CD4-positive, alpha-beta T cell (primary cell): ENCODE measurements at regions not wholly inside any gene's neighbourhood (a gene's known extent, or its start where the extent isn't known, plus 50 kb on each side); places are given as distances from the start of the nearest gene placed in this dataset.

ENCODE experiments used
- ATAC-seq: fragments of 200-7000 bp; cut with Tn5 transposase; one replicate; pipeline ENCODE4 v1.10.0; 2022; ENCODE audit warnings: mild to moderate bottlenecking; ENCODE audit not compliant: poor library complexity
- CTCF ChIA-PET: fragments of 350-600 bp; sonication (Branson Sonifier 250); formaldehyde crosslinking; loops from one replicate; lab custom pipeline; 2021; ENCODE audit warnings: antibody characterized with exemption, inconsistent platforms; lab: Charles Lee
- POLR2A ChIA-PET: fragments of 350-600 bp; sonication (Branson Sonifier 250); formaldehyde crosslinking; loops from one replicate; lab custom pipeline; 2021; ENCODE audit warnings: antibody characterized with exemption, inconsistent platforms; lab: Charles Lee
- DNase-seq, 14 experiments: peaks; one replicate each; pipeline ENCODE4 v3.0.0-alpha.2; 2013 to 2020; ENCODE audit warnings: mixed read lengths in 2 of 14
- H3K27ac ChIP-seq, 2 donors: one replicate each; pipeline versions ENCODE4 v1.5.1 to v1.7.0; 2013; ENCODE audit warnings: low read length in 2 of 2, low read depth in 1 of 2, mild to moderate bottlenecking in 1 of 2
- H3K27me3 ChIP-seq, 2 experiments: 1 replicate in 1 of 2; 2 replicates in 1 of 2; pipeline versions ENCODE4 v1.6.1 to v1.7.0; 2013; ENCODE audit warnings: low read length in 2 of 2, control low read depth in 1 of 2, mild to moderate bottlenecking in 1 of 2, moderate library complexity in 1 of 2; ENCODE audit not compliant: insufficient read depth in 2 of 2, control insufficient read depth in 1 of 2
- H3K36me3 ChIP-seq: one replicate; pipeline ENCODE4 v1.6.1; 2013; ENCODE audit warnings: low read length, control low read depth; ENCODE audit not compliant: insufficient read depth
- H3K4me1 ChIP-seq: one replicate; pipeline ENCODE4 v1.6.1; 2013; ENCODE audit warnings: low read length, control low read depth; ENCODE audit not compliant: insufficient read depth
- H3K4me3 ChIP-seq: one replicate; pipeline ENCODE4 v1.5.1; 2013; ENCODE audit warnings: mild to moderate bottlenecking, low read length, moderate library complexity
- H3K9me3 ChIP-seq, 2 experiments: 1 replicate in 1 of 2; 2 replicates in 1 of 2; pipeline versions ENCODE4 v1.6.1 to v1.7.0; 2013; ENCODE audit warnings: low read length in 2 of 2, mild to moderate bottlenecking in 2 of 2, control low read depth in 1 of 2, moderate library complexity in 1 of 2; ENCODE audit not compliant: control insufficient read depth in 1 of 2, insufficient read depth in 1 of 2
- H3K27ac Mint-ChIP-seq: one replicate; pipeline ENCODE4 v1.8.0; 2020; ENCODE audit warnings: mixed read lengths
- H3K27me3 Mint-ChIP-seq: one replicate; pipeline ENCODE4 v1.8.0; 2021; ENCODE audit warnings: mixed read lengths
- H3K36me3 Mint-ChIP-seq: one replicate; pipeline ENCODE4 v1.8.0; 2021; ENCODE audit warnings: low read depth, mixed read lengths
- H3K4me1 Mint-ChIP-seq: one replicate; pipeline ENCODE4 v1.8.0; 2021; ENCODE audit warnings: low read depth, mixed read lengths
- H3K4me3 Mint-ChIP-seq: one replicate; pipeline ENCODE4 v1.8.0; 2020; ENCODE audit warnings: mild to moderate bottlenecking, mixed read lengths
- H3K9me3 Mint-ChIP-seq: one replicate; pipeline ENCODE4 v1.8.0; 2020; ENCODE audit warnings: mixed read lengths
- intact Hi-C, 2 experiments: fragments of 100-400 bp; cut with DNase I in 1 of 2; cut with micrococcal nuclease in 1 of 2; formaldehyde crosslinking; loops; one replicate each; pipeline versions ENCODE4 v1.15.1 to v1.9.0; 2023 to 2025; cut with DNase I, micrococcal nuclease
- TF ChIP-seq, protein P1 (sequence below): fragments of 200-600 bp; IDR thresholded peaks from one replicate; pipeline ENCODE4 v1.8.0; 2022; ENCODE audit warnings: antibody characterized with exemption, mild to moderate bottlenecking

DNA sequence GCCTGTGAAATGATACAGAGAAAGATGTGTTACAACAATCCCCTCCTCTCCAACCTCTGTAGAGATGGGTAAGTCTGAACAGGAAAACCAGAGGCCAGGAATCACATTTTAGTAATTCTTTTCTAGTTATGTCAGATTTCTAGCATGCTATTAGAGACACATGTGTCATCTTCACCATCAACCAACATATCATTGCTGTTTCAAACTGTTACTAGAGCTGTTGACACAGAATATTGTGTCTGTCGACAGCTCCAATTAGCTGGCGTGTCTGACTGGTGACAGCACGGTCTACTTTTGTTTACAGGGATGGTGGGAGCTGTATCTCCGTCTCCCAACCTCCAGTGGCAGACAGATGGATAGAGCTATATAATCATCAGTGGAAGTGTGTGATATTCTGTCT is 393.2 kb downstream of the SOX2 start:
- Mint-ChIP-seq H3K27ac (no peak overlapping the region), H3K36me3 (no peaks in the 10 kb centered on the region), H3K4me3 (no peak overlapping the region), H3K4me1 (no peaks in the 10 kb centered on the region), H3K27me3 (no peaks in the 10 kb centered on the region), H3K9me3 (peaks cover 17% of the 10 kb centered on the region)
- no peaks in the 10 kb centered on the region for H3K36me3 ChIP-seq
- no peak overlapping the region for H3K4me3 ChIP-seq
- no peak overlapping the region for H3K27ac ChIP-seq
- ATAC-seq (no peak), DNase-seq (no peak)
- intact Hi-C loops = no loop called here
- TF ChIP-seq, protein P1, sequence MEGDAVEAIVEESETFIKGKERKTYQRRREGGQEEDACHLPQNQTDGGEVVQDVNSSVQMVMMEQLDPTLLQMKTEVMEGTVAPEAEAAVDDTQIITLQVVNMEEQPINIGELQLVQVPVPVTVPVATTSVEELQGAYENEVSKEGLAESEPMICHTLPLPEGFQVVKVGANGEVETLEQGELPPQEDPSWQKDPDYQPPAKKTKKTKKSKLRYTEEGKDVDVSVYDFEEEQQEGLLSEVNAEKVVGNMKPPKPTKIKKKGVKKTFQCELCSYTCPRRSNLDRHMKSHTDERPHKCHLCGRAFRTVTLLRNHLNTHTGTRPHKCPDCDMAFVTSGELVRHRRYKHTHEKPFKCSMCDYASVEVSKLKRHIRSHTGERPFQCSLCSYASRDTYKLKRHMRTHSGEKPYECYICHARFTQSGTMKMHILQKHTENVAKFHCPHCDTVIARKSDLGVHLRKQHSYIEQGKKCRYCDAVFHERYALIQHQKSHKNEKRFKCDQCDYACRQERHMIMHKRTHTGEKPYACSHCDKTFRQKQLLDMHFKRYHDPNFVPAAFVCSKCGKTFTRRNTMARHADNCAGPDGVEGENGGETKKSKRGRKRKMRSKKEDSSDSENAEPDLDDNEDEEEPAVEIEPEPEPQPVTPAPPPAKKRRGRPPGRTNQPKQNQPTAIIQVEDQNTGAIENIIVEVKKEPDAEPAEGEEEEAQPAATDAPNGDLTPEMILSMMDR = no peak
- no peaks in the 10 kb centered on the region for H3K27me3 ChIP-seq
- no peaks in the 10 kb centered on the region for H3K4me1 ChIP-seq
- H3K9me3 ChIP-seq = no peaks in the 10 kb centered on the region
- ChIA-PET CTCF (no interaction called here), POLR2A (no interaction called here)

DNA sequence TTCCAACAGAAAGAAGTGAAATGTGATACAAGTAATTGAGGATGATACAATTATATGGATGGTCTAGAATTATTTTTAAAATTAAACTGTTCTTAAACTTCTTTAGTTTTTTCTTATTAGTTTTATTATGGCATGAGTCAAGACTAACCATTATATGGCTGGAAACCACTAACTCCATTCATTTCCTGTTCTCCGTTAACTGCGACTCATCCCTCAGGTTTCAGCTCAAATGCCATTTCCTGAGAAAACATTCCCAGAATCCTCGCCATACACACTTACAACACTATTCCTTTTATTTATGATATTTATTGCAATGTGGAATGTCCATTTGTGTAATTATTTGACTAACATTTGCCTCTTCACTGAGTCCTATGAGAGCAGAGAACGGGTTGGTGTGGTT is 394.1 kb downstream of the SOX2 start:
- no peak overlapping the region for H3K27ac Mint-ChIP-seq
- H3K36me3 ChIP-seq = no peaks in the 10 kb centered on the region
- H3K27ac ChIP-seq = no peak overlapping the region
- no peaks in the 10 kb centered on the region for H3K4me1 ChIP-seq
- no peaks in the 10 kb centered on the region for H3K27me3 ChIP-seq
- no peak overlapping the region for H3K4me3 ChIP-seq
- peaks cover 16% of the 10 kb centered on the region for H3K9me3 Mint-ChIP-seq
- POLR2A ChIA-PET = no interaction called here
- no peak for ATAC-seq
- H3K4me1 Mint-ChIP-seq = no peaks in the 10 kb centered on the region
- H3K27me3 Mint-ChIP-seq = no peaks in the 10 kb centered on the region
- no peaks in the 10 kb centered on the region for H3K9me3 ChIP-seq
- intact Hi-C loops = no loop called here
- no peaks in the 10 kb centered on the region for H3K36me3 Mint-ChIP-seq
- H3K4me3 Mint-ChIP-seq = no peak overlapping the region
- CTCF ChIA-PET = no interaction called here
- DNase-seq = no peak
- TF ChIP-seq, protein P1 = no peak

DNA sequence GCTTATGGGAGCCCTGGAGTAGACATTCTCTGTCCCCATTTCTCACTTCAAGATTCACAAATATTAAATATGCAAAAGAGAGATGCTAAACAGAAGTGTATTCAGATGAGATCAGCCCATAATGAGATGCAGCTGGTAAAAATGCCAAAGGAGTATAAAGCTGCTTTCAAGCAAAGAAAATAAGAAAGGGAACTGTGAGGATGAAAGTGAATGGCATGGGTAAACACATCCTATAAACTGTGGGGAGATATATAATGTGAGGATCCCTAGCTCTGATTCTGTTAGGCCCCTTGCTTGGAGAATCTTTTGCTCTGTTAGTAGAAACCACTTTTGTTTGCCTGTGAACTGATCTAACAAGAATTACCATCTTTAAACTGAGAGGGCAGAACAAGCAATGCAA is 396.6 kb downstream of the SOX2 start:
- Histone ChIP-seq H3K27me3 (no peaks in the 10 kb centered on the region), H3K27ac (no peak overlapping the region), H3K36me3 (no peaks in the 10 kb centered on the region), H3K4me1 (no peaks in the 10 kb centered on the region), H3K4me3 (no peak overlapping the region), H3K9me3 (no peaks in the 10 kb centered on the region)
- CTCF ChIA-PET = no interaction called here
- Mint-ChIP-seq H3K27ac (no peak overlapping the region), H3K4me3 (no peak overlapping the region), H3K4me1 (no peaks in the 10 kb centered on the region), H3K36me3 (no peaks in the 10 kb centered on the region), H3K9me3 (peaks cover 8% of the 10 kb centered on the region), H3K27me3 (no peaks in the 10 kb centered on the region)
- TF ChIP-seq, protein P1 = no peak
- POLR2A ChIA-PET = no interaction called here
- intact Hi-C loops = no loop called here
- ATAC-seq (no peak), DNase-seq (no peak)
